Bronchial epithelial cell (primary cell): ENCODE measurements at regions not wholly inside any gene's neighbourhood (a gene's known extent, or its start where the extent isn't known, plus 50 kb on each side); places are given as distances from the start of the nearest gene placed in this dataset.
"Not testable (repeated sequence)": the region's sequence is repeated elsewhere in the genome, so short reads cannot be mapped to it uniquely, and the experiment has no call there.

Source experiments
- DNase-seq: peaks from one replicate; pipeline ENCODE4 v3.0.0-alpha.2; 2010; ENCODE audit warnings: low read depth
- FAIRE-seq: peaks from 2 replicates; lab custom pipeline; 2011; peaks lifted over from hg19 to GRCh38; lab: Jason Lieb, UNC
- H3K27me3 ChIP-seq: 2 replicates; pipeline ENCODE4 v1.5.1; 2011; ENCODE audit warnings: low read length; ENCODE audit not compliant: control insufficient read depth, insufficient read depth
- H3K36me3 ChIP-seq: 2 replicates; pipeline ENCODE4 v1.5.1; 2011; ENCODE audit warnings: low read length; ENCODE audit not compliant: control insufficient read depth, insufficient read depth
- H3K4me3 ChIP-seq: 2 replicates; pipeline ENCODE4 v1.5.1; 2011; ENCODE audit warnings: mild to moderate bottlenecking, low read depth, low read length, control low read depth
- CTCF ChIP-seq: IDR thresholded peaks from 2 replicates; pipeline ENCODE4 v1.5.1; 2011; ENCODE audit warnings: mild to moderate bottlenecking, moderate library complexity, low read length, control low read depth, inconsistent platforms; ENCODE audit not compliant: insufficient read depth, severe bottlenecking

- FAIRE-seq (no peak), DNase-seq (no peak)
- no peak overlapping the region for H3K4me3 ChIP-seq
- H3K36me3 ChIP-seq, result no peaks in the 10 kb centered on the region
- H3K27me3 ChIP-seq, result no peaks in the 10 kb centered on the region
- TF ChIP-seq CTCF, result no peak
Measured at GRCh38 chr3:75896265-75896664, 110.9 kb upstream of the ZNF717 start.

- not testable (repeated sequence) for H3K4me3 ChIP-seq, H3K27me3 ChIP-seq, DNase-seq, FAIRE-seq, H3K36me3 ChIP-seq
Measured at GRCh38 chr3:75901446-75901845, 116.1 kb upstream of the ZNF717 start.

GRCh38 chr3:75906555-75907112, 121.3 kb upstream of the ZNF717 start:
- DNase-seq (peak; percentile 12), FAIRE-seq (no peak)
- no peaks in the 10 kb centered on the region for H3K36me3 ChIP-seq
- no peaks in the 10 kb centered on the region for H3K27me3 ChIP-seq
- no peak overlapping the region for H3K4me3 ChIP-seq
- TF ChIP-seq CTCF, result peak; percentile 24

GRCh38 chr3:75913800-75914350, 128.5 kb upstream of the ZNF717 start:
- Histone ChIP-seq H3K36me3 (no peaks in the 10 kb centered on the region), H3K4me3 (no peak overlapping the region), H3K27me3 (no peaks in the 10 kb centered on the region)
- DNase-seq, result no peak
- no peak for TF ChIP-seq CTCF
- no peak for FAIRE-seq

- H3K4me3 ChIP-seq, DNase-seq, H3K36me3 ChIP-seq, H3K27me3 ChIP-seq: not testable (repeated sequence)
- peak; percentile 40 for FAIRE-seq
Measured at GRCh38 chr3:75914741-75915140, 129.4 kb upstream of the ZNF717 start.

DNA sequence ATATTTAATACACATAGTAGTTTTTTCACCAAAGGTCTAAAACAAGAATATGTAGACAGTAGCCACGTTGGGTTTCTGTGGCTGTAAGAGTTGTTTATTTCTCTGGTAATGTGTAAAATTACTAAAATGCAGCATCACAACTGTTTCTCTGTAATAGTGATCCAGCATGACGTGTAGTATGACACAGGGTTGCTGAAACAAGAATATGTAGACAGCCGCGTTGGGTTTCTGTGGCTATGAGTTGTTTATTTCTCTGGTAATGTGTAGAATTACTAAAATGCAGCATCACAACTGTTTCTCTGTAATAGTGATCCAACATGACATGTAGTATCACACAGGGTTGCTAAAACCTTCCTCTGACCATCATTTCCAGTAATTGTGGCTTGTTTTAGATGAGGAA, 153.6 kb upstream of the ZNF717 start:
- TF ChIP-seq CTCF, result no peak
- H3K36me3 ChIP-seq, result no peaks in the 10 kb centered on the region
- H3K4me3 ChIP-seq, result no peak overlapping the region
- no peak for FAIRE-seq
- DNase-seq, result no peak
- H3K27me3 ChIP-seq, result no peaks in the 10 kb centered on the region

DNA sequence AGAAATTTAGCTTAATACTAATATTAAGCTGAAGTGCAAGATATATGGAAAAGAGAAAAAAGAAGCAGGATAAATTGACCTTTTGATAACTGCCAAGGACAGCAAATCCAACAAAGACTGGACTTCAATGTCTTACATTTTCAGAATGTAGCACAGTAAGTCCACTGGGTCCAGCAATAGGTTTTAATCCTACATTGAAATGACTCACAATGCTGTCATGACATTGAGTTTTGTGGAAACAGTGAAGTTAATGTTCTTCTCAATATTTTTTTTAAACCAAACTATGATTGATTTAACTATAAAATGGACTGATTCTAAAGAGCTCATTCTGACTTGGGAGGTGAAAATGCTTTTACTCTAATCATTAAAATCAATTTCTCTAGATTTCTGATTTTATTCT, 166.6 kb upstream of the ZNF717 start:
- FAIRE-seq (no peak), DNase-seq (peak; percentile 1)
- H3K27me3 ChIP-seq, result no peaks in the 10 kb centered on the region
- H3K36me3 ChIP-seq, result no peaks in the 10 kb centered on the region
- TF ChIP-seq CTCF, result no peak
- no peak overlapping the region for H3K4me3 ChIP-seq

DNA sequence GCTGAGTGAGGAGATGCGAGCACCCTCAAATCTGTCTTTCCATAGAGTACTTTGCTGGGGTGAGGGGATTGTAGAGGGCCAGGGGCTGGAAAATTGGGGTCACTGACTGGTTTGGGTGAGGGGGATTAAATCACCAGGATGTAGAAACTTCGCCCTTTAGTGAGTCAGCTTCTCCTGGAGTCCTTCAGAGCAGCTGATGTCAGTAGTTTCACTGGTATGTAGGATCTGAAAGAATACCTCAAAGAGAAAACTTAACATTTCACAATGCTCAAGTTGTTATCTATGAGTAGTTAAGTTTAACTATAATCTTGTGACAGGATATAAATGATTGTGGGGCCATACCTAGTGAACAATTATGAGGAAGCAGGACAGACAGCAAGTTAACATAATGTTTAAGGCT, 174.7 kb upstream of the ZNF717 start:
- FAIRE-seq, DNase-seq, H3K36me3 ChIP-seq, H3K4me3 ChIP-seq, H3K27me3 ChIP-seq: not testable (repeated sequence)

DNA sequence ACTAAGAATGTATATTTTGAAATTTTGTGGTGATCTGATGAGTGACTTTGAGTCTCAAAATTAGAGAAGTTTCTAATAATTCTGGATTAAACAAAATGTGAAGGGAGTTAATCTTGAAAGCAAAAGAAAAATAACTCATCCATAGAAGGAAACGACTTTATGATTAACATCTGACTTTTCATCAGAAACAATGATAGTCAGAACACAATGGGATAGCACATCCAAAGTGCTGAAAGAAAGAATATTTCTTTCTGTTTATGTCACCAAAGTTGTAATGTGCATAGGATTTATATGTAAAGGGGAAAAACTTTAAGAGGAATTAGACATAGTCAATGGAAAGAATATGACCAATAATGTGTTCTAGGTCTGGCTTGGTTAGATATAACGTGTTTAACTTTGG, 176.7 kb upstream of the ZNF717 start:
- H3K4me3 ChIP-seq, DNase-seq, H3K27me3 ChIP-seq, H3K36me3 ChIP-seq, FAIRE-seq: not testable (repeated sequence)
